M059J (cell line): ENCODE measurements at regions not wholly inside any gene's neighbourhood (a gene's known extent, or its start where the extent isn't known, plus 50 kb on each side); places are given as distances from the start of the nearest gene placed in this dataset.

ENCODE experiments used
- DNase-seq: peaks from one replicate; pipeline ENCODE4 v3.0.0-alpha.2; 2012; ENCODE audit warnings: low read depth

GRCh38 chr4:137676357-137676998 is 144.2 kb upstream of the PCDH18 start:
- DNase-seq = no peak

GRCh38 chr4:137674066-137674465 is 141.8 kb upstream of the PCDH18 start:
- DNase-seq = peak; percentile 39

GRCh38 chr4:137668885-137669545 is 136.7 kb upstream of the PCDH18 start:
- DNase-seq = no peak

GRCh38 chr4:137664416-137664815 is 132.1 kb upstream of the PCDH18 start:
- DNase-seq = no peak

GRCh38 chr4:137664046-137664387 is 131.7 kb upstream of the PCDH18 start:
- DNase-seq = peak; percentile 58

GRCh38 chr4:137663251-137664045 is 131.2 kb upstream of the PCDH18 start:
- peak; percentile 1 for DNase-seq

- DNase-seq = no peak
These were observed 129.4 kb upstream of the PCDH18 start for GRCh38 chr4:137661693-137662092.

- DNase-seq = no peak
These were observed 127.9 kb upstream of the PCDH18 start for GRCh38 chr4:137660211-137660610.

GRCh38 chr4:137659431-137659830 is 127.1 kb upstream of the PCDH18 start:
- DNase-seq = peak; percentile 11

- no peak for DNase-seq
These were observed 124.4 kb upstream of the PCDH18 start for GRCh38 chr4:137656661-137657060.

- peak; percentile 19 for DNase-seq
These were observed 123.0 kb upstream of the PCDH18 start for GRCh38 chr4:137655302-137655701.

- DNase-seq = peak; percentile 76
These were observed 118.8 kb upstream of the PCDH18 start for GRCh38 chr4:137651128-137651527.

GRCh38 chr4:137649711-137650450 is 117.6 kb upstream of the PCDH18 start:
- DNase-seq = peak; percentile 58

- no peak for DNase-seq
These were observed 116.2 kb upstream of the PCDH18 start for GRCh38 chr4:137648531-137648930.

GRCh38 chr4:137647375-137647774 is 115.1 kb upstream of the PCDH18 start:
- DNase-seq = no peak

- no peak for DNase-seq
These were observed 111.9 kb upstream of the PCDH18 start for GRCh38 chr4:137644201-137644600.

GRCh38 chr4:137641544-137641943 is 109.2 kb upstream of the PCDH18 start:
- DNase-seq = no peak

GRCh38 chr4:137640838-137641158 is 108.5 kb upstream of the PCDH18 start:
- DNase-seq = no peak

- no peak for DNase-seq
These were observed 108.0 kb upstream of the PCDH18 start for GRCh38 chr4:137640156-137640837.

- DNase-seq = no peak
These were observed 106.6 kb upstream of the PCDH18 start for GRCh38 chr4:137638934-137639333.

- DNase-seq = no peak
These were observed 103.3 kb upstream of the PCDH18 start for GRCh38 chr4:137635601-137636000.

GRCh38 chr4:137635108-137635507 is 102.8 kb upstream of the PCDH18 start:
- DNase-seq = no peak
